Neural cell (in vitro differentiated cells): ENCODE measurements at regions not wholly inside any gene's neighbourhood (a gene's known extent, or its start where the extent isn't known, plus 50 kb on each side); places are given as distances from the start of the nearest gene placed in this dataset.

Experiments
- H2AFZ ChIP-seq: fragments of 200-600, 300-800 bp; sonication (generic), shearing (Covaris generic); 2 replicates; pipeline ENCODE4 v1.6.0; 2014; ENCODE audit warnings: low read depth, mild to moderate bottlenecking, antibody characterized with exemption, low read length, moderate library complexity
- H3F3A ChIP-seq: fragments of 200-600 bp; shearing (Covaris generic); 2 replicates; pipeline ENCODE4 v1.6.1; 2016; ENCODE audit warnings: mild to moderate bottlenecking, moderate library complexity, mixed read lengths, antibody characterized with exemption, low read length; ENCODE audit not compliant: insufficient read depth, poor library complexity, severe bottlenecking
- H3K27ac ChIP-seq: fragments of 200-600, 300-800 bp; sonication (generic), shearing (Covaris generic); 2 replicates; pipeline ENCODE4 v1.5.1; 2014; ENCODE audit warnings: mild to moderate bottlenecking, low read length, moderate library complexity
- H3K27me3 ChIP-seq: fragments of 300-800, 200-600 bp; sonication (generic), shearing (Covaris generic); 2 replicates; pipeline ENCODE4 v1.6.0; 2014; ENCODE audit warnings: mild to moderate bottlenecking, low read depth, low read length, moderate library complexity; ENCODE audit not compliant: insufficient read depth
- H3K36me3 ChIP-seq: fragments of 300-800, 200-600 bp; sonication (generic), shearing (Covaris generic); 2 replicates; pipeline ENCODE4 v1.5.1; 2014; ENCODE audit warnings: mild to moderate bottlenecking, antibody characterized with exemption, low read length, moderate library complexity; ENCODE audit not compliant: insufficient read depth
- H3K4me2 ChIP-seq: fragments of 300-800, 200-600 bp; sonication (generic), shearing (Covaris generic); 2 replicates; pipeline ENCODE4 v1.6.0; 2014; ENCODE audit warnings: mild to moderate bottlenecking, low read length
- H3K4me3 ChIP-seq: fragments of 300-800, 200-600 bp; sonication (generic), shearing (Covaris generic); 2 replicates; pipeline ENCODE4 v1.5.1; 2014; ENCODE audit warnings: mild to moderate bottlenecking, low read length, moderate library complexity
- H3K79me2 ChIP-seq: fragments of 200-600 bp; shearing (Covaris generic); replicated peaks from 2 replicates; pipeline ENCODE4 v1.6.0; 2014; ENCODE audit warnings: mild to moderate bottlenecking, low read length, moderate library complexity; ENCODE audit not compliant: insufficient read depth
- H3K9ac ChIP-seq: fragments of 300-800, 200-600 bp; sonication (generic), shearing (Covaris generic); 2 replicates; pipeline ENCODE4 v1.6.1; 2016; ENCODE audit warnings: mild to moderate bottlenecking, low read length, mixed read lengths
- H3K9me2 ChIP-seq: fragments of 200-600 bp; shearing (Covaris generic); 2 replicates; pipeline ENCODE4 v1.6.1; 2016; ENCODE audit warnings: mild to moderate bottlenecking, low read length, mixed read lengths; ENCODE audit not compliant: insufficient read depth
- H3K9me3 ChIP-seq: fragments of 200-600, 300-800 bp; sonication (generic), shearing (Covaris generic); 2 replicates; pipeline ENCODE4 v1.6.1; 2016; ENCODE audit warnings: mild to moderate bottlenecking, mixed run types, low read length, moderate library complexity, mixed read lengths
- H4K20me1 ChIP-seq: fragments of 200-600 bp; shearing (Covaris generic); 2 replicates; pipeline ENCODE4 v1.6.1; 2016; ENCODE audit warnings: mild to moderate bottlenecking, mixed run types; ENCODE audit not compliant: insufficient read depth
- EP300 ChIP-seq: fragments of 450-650 bp; conservative IDR thresholded peaks from 2 replicates; pipeline ENCODE4 v1.6.1; 2014; ENCODE audit warnings: antibody characterized with exemption, mild to moderate bottlenecking, moderate library complexity; ENCODE audit not compliant: poor library complexity, severe bottlenecking
- EZH2 ChIP-seq: fragments of 200-600, 300-800 bp; shearing (Covaris generic), sonication (generic); IDR thresholded peaks from 2 replicates; pipeline ENCODE4 v1.6.1; 2014; ENCODE audit warnings: antibody characterized with exemption, low read length, borderline replicate concordance, mild to moderate bottlenecking; ENCODE audit not compliant: insufficient read depth, poor library complexity, severe bottlenecking
- MXI1 ChIP-seq: fragments of 450-650 bp; conservative IDR thresholded peaks from 2 replicates; pipeline ENCODE4 v1.6.1; 2014; ENCODE audit warnings: antibody characterized with exemption, mild to moderate bottlenecking; ENCODE audit not compliant: poor library complexity, severe bottlenecking
- POLR2AphosphoS5 ChIP-seq: IDR thresholded peaks from 2 replicates; pipeline ENCODE4 v1.6.1; 2012
- RAD21 ChIP-seq: fragments of 450-650 bp; conservative IDR thresholded peaks from 2 replicates; pipeline ENCODE4 v1.6.1; 2014; ENCODE audit warnings: antibody characterized with exemption, mild to moderate bottlenecking, moderate library complexity
- SMC3 ChIP-seq: fragments of 450-650 bp; conservative IDR thresholded peaks from 2 replicates; pipeline ENCODE4 v1.6.1; 2014; ENCODE audit warnings: antibody characterized with exemption, mild to moderate bottlenecking, moderate library complexity; ENCODE audit not compliant: poor library complexity
- TAF1 ChIP-seq: IDR thresholded peaks from 2 replicates; pipeline ENCODE4 v1.6.1; 2012; ENCODE audit warnings: low read depth
- TF ChIP-seq, protein P1 (sequence below): fragments of 450-650 bp; IDR thresholded peaks from 2 replicates; pipeline ENCODE4 v1.5.1; 2014; ENCODE audit warnings: antibody characterized with exemption, mild to moderate bottlenecking, moderate library complexity; ENCODE audit not compliant: poor library complexity, severe bottlenecking
- TF ChIP-seq, protein P2 (sequence below): IDR thresholded peaks from 2 replicates; pipeline ENCODE4 v1.6.1; 2012; ENCODE audit warnings: borderline replicate concordance

DNA sequence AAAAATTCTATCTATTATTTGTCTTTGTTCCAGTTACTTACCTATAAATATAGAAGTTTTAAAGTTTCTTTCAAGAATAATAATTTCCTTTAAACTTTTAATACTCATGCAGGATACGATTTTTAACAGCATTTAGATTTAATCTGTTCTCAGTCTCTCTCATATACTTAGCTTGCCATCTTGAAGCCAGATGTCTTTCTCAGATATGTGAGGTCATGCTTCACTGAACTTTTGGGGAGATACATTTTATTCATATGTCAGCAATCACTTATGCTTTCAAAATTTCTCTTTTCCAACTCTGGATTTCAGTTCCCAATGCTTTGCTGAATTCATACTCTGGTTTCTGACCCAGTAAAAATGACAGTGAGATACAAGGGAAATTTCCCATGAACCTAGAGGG is 66.5 kb upstream of the CCDC178 start:
- no peak overlapping the region for H3K4me3 ChIP-seq
- no peaks in the 10 kb centered on the region for H3K36me3 ChIP-seq
- H2AFZ ChIP-seq = no peak overlapping the region
- no peak overlapping the region for H3K9ac ChIP-seq
- no peak overlapping the region for H3K27ac ChIP-seq
- H3K9me3 ChIP-seq = no peaks in the 10 kb centered on the region
- H3K4me2 ChIP-seq = no peak overlapping the region
- H3K9me2 ChIP-seq = no peaks in the 10 kb centered on the region
- TF ChIP-seq, protein P1, sequence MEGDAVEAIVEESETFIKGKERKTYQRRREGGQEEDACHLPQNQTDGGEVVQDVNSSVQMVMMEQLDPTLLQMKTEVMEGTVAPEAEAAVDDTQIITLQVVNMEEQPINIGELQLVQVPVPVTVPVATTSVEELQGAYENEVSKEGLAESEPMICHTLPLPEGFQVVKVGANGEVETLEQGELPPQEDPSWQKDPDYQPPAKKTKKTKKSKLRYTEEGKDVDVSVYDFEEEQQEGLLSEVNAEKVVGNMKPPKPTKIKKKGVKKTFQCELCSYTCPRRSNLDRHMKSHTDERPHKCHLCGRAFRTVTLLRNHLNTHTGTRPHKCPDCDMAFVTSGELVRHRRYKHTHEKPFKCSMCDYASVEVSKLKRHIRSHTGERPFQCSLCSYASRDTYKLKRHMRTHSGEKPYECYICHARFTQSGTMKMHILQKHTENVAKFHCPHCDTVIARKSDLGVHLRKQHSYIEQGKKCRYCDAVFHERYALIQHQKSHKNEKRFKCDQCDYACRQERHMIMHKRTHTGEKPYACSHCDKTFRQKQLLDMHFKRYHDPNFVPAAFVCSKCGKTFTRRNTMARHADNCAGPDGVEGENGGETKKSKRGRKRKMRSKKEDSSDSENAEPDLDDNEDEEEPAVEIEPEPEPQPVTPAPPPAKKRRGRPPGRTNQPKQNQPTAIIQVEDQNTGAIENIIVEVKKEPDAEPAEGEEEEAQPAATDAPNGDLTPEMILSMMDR = no peak
- TF ChIP-seq EZH2 = no peak
- TF ChIP-seq, protein P2, sequence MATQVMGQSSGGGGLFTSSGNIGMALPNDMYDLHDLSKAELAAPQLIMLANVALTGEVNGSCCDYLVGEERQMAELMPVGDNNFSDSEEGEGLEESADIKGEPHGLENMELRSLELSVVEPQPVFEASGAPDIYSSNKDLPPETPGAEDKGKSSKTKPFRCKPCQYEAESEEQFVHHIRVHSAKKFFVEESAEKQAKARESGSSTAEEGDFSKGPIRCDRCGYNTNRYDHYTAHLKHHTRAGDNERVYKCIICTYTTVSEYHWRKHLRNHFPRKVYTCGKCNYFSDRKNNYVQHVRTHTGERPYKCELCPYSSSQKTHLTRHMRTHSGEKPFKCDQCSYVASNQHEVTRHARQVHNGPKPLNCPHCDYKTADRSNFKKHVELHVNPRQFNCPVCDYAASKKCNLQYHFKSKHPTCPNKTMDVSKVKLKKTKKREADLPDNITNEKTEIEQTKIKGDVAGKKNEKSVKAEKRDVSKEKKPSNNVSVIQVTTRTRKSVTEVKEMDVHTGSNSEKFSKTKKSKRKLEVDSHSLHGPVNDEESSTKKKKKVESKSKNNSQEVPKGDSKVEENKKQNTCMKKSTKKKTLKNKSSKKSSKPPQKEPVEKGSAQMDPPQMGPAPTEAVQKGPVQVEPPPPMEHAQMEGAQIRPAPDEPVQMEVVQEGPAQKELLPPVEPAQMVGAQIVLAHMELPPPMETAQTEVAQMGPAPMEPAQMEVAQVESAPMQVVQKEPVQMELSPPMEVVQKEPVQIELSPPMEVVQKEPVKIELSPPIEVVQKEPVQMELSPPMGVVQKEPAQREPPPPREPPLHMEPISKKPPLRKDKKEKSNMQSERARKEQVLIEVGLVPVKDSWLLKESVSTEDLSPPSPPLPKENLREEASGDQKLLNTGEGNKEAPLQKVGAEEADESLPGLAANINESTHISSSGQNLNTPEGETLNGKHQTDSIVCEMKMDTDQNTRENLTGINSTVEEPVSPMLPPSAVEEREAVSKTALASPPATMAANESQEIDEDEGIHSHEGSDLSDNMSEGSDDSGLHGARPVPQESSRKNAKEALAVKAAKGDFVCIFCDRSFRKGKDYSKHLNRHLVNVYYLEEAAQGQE = no peak
- no peak for TF ChIP-seq POLR2AphosphoS5
- no peak for TF ChIP-seq RAD21
- no peak for TF ChIP-seq SMC3
- TF ChIP-seq MXI1 = no peak
- no peak for TF ChIP-seq EP300
- no peaks in the 10 kb centered on the region for H3K79me2 ChIP-seq
- no peaks in the 10 kb centered on the region for H4K20me1 ChIP-seq
- H3F3A ChIP-seq = no peaks in the 10 kb centered on the region
- no peaks in the 10 kb centered on the region for H3K27me3 ChIP-seq

DNA sequence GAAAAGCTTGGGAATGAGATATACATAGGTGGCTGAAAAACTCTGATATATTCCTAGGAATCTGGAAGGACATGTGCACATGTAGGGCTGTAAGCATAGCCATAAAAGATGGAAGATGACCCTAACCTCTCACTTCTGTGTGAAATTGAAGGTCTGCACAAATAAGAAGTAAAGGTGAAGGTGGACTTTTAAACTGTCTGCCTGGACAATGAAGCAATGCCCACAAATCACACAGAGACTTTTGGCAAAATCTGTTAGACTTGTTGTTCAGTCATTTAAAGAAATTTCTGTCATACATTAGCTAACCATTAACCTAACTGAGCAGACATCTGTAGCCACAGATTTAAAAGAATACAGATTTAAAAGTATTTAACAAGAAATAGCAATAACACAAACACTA is 65.3 kb upstream of the CCDC178 start:
- H3K36me3 ChIP-seq = no peaks in the 10 kb centered on the region
- H3K9me2 ChIP-seq = no peaks in the 10 kb centered on the region
- H3K9me3 ChIP-seq = no peaks in the 10 kb centered on the region
- H4K20me1 ChIP-seq = no peaks in the 10 kb centered on the region
- H3K4me3 ChIP-seq = no peak overlapping the region
- no peak overlapping the region for H3K27ac ChIP-seq
- no peak overlapping the region for H3K4me2 ChIP-seq
- no peak overlapping the region for H3K9ac ChIP-seq
- H3K79me2 ChIP-seq = no peaks in the 10 kb centered on the region
- TF ChIP-seq EP300 (no peak), RAD21 (no peak), EZH2 (no peak), SMC3 (no peak), TAF1 (no peak), MXI1 (no peak), POLR2AphosphoS5 (no peak)
- TF ChIP-seq, protein P1 = no peak
- TF ChIP-seq, protein P2 = no peak
- no peaks in the 10 kb centered on the region for H3F3A ChIP-seq
- H3K27me3 ChIP-seq = no peaks in the 10 kb centered on the region
- H2AFZ ChIP-seq = no peak overlapping the region
